ENCODE measurements at regions not wholly inside any gene's neighbourhood (a gene's known extent, or its start where the extent isn't known, plus 50 kb on each side); places are given as distances from the start of the nearest gene placed in this dataset.

GRCh38 chr18:55089610-55090009 is 130.3 kb upstream of the CCDC68 start:
- no peak for TF ChIP-seq EP300 (IDR thresholded peaks at IDR 0.05)
- TF ChIP-seq, protein P1, sequence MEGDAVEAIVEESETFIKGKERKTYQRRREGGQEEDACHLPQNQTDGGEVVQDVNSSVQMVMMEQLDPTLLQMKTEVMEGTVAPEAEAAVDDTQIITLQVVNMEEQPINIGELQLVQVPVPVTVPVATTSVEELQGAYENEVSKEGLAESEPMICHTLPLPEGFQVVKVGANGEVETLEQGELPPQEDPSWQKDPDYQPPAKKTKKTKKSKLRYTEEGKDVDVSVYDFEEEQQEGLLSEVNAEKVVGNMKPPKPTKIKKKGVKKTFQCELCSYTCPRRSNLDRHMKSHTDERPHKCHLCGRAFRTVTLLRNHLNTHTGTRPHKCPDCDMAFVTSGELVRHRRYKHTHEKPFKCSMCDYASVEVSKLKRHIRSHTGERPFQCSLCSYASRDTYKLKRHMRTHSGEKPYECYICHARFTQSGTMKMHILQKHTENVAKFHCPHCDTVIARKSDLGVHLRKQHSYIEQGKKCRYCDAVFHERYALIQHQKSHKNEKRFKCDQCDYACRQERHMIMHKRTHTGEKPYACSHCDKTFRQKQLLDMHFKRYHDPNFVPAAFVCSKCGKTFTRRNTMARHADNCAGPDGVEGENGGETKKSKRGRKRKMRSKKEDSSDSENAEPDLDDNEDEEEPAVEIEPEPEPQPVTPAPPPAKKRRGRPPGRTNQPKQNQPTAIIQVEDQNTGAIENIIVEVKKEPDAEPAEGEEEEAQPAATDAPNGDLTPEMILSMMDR (IDR thresholded peaks at IDR 0.05), result no peak

Data from esophagus muscularis mucosa (tissue), 3 donors.